ENCODE measurements at regions not wholly inside any gene's neighbourhood (a gene's known extent, or its start where the extent isn't known, plus 50 kb on each side); places are given as distances from the start of the nearest gene placed in this dataset.

- Histone ChIP-seq H3K9me3 (no peaks in the 10 kb centered on the region), H3K36me3 (ENCODE audit: low read depth, missing control alignments) (no peaks in the 10 kb centered on the region), H3K27ac (no peak overlapping the region), H3K27me3 (no peaks in the 10 kb centered on the region), H3K4me3 (no peak overlapping the region), H3K4me1 (no peaks in the 10 kb centered on the region)
- TF ChIP-seq POLR2A (IDR thresholded peaks at IDR 0.05) (no peak), CTCF (IDR thresholded peaks at IDR 0.05) (no peak)
- intact Hi-C loops (cut with DNase I; ENCODE audit: low total_unique reads): no loop called here
- 86 to 88% methylated on average over 8 to 9 of the region's 9 CpGs for WGBS, 2 donors
- no peak for DNase-seq
Measured at GRCh38 chr1:4960336-4960735, 305.9 kb downstream of the AJAP1 start.

GRCh38 chr1:4959216-4959615 is 304.8 kb downstream of the AJAP1 start:
- TF ChIP-seq POLR2A (IDR thresholded peaks at IDR 0.05) (no peak), CTCF (IDR thresholded peaks at IDR 0.05) (no peak)
- WGBS, 2 donors: 89% methylated on average over 6 of the region's 6 CpGs
- Histone ChIP-seq H3K27ac (no peak overlapping the region), H3K4me1 (no peaks in the 10 kb centered on the region), H3K9me3 (no peaks in the 10 kb centered on the region), H3K4me3 (no peak overlapping the region), H3K27me3 (no peaks in the 10 kb centered on the region), H3K36me3 (ENCODE audit: low read depth, missing control alignments) (no peaks in the 10 kb centered on the region)
- intact Hi-C loops (cut with DNase I; ENCODE audit: low total_unique reads): no loop called here
- DNase-seq: no peak

- no peaks in the 10 kb centered on the region for H3K27me3 ChIP-seq
- TF ChIP-seq CTCF (IDR thresholded peaks at IDR 0.05) (no peak), POLR2A (IDR thresholded peaks at IDR 0.05) (no peak)
- no peak for DNase-seq
- no peaks in the 10 kb centered on the region for H3K9me3 ChIP-seq
- H3K27ac ChIP-seq: no peak overlapping the region
- no peaks in the 10 kb centered on the region for H3K36me3 ChIP-seq (ENCODE audit: low read depth, missing control alignments)
- no peak overlapping the region for H3K4me3 ChIP-seq
- 94% methylated on average over 4 of the region's 4 CpGs for WGBS, 2 donors
- intact Hi-C loops (cut with DNase I; ENCODE audit: low total_unique reads): no loop called here
- H3K4me1 ChIP-seq: no peaks in the 10 kb centered on the region
Measured at GRCh38 chr1:4957027-4957426, 302.6 kb downstream of the AJAP1 start.

GRCh38 chr1:4954392-4954791 is 300.0 kb downstream of the AJAP1 start:
- no peaks in the 10 kb centered on the region for H3K4me1 ChIP-seq
- no peak for TF ChIP-seq POLR2A (IDR thresholded peaks at IDR 0.05)
- TF ChIP-seq CTCF (IDR thresholded peaks at IDR 0.05): no peak
- DNase-seq: no peak
- no peaks in the 10 kb centered on the region for H3K27me3 ChIP-seq
- intact Hi-C loops (cut with DNase I; ENCODE audit: low total_unique reads): no loop called here
- no peak overlapping the region for H3K27ac ChIP-seq
- H3K4me3 ChIP-seq: no peak overlapping the region
- no peaks in the 10 kb centered on the region for H3K36me3 ChIP-seq (ENCODE audit: low read depth, missing control alignments)
- no peaks in the 10 kb centered on the region for H3K9me3 ChIP-seq

GRCh38 chr1:4951601-4952000 is 297.2 kb downstream of the AJAP1 start:
- Histone ChIP-seq H3K36me3 (ENCODE audit: low read depth, missing control alignments) (no peaks in the 10 kb centered on the region), H3K27me3 (no peaks in the 10 kb centered on the region), H3K9me3 (no peaks in the 10 kb centered on the region), H3K4me1 (no peaks in the 10 kb centered on the region), H3K4me3 (no peak overlapping the region), H3K27ac (no peak overlapping the region)
- intact Hi-C loops (cut with DNase I; ENCODE audit: low total_unique reads): no loop called here
- whole genome bisulfite sequencing, 2 donors: 87% methylated on average over 8 of the region's 8 CpGs
- TF ChIP-seq POLR2A (IDR thresholded peaks at IDR 0.05) (no peak), CTCF (IDR thresholded peaks at IDR 0.05) (no peak)
- no peak for DNase-seq
